ENCODE measurements at regions not wholly inside any gene's neighbourhood (a gene's known extent, or its start where the extent isn't known, plus 50 kb on each side); places are given as distances from the start of the nearest gene placed in this dataset.

DNA sequence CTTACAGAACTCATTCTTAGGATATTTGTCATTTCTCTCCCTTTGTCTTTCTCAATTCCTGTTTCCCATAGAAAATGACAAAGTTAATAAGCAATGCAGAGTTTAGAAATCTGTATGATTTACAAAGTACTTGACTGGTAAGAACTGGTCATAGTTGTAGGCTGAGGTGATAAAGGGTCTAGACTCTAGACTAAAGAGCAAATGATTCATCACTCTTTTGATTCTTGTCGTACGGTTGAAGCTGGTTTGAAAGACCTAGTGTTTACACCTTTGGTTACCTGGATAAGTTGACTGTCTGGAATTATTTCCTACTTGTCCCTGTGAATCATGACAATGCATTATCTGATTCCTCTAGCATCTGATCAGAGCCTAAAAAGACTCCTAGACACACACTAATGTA, 58.9 kb upstream of the TP63 start (continued):
- TF ChIP-seq SMC3 (IDR thresholded peaks at IDR 0.05) = no peak; the same call in 1 of the 3 replicates
- peak; percentile 88 for TF ChIP-seq JUNB (IDR thresholded peaks at IDR 0.05)
- TF ChIP-seq KDM1A (IDR thresholded peaks at IDR 0.05; ENCODE audit: low read depth) = no peak
- TF ChIP-seq, protein P1, sequence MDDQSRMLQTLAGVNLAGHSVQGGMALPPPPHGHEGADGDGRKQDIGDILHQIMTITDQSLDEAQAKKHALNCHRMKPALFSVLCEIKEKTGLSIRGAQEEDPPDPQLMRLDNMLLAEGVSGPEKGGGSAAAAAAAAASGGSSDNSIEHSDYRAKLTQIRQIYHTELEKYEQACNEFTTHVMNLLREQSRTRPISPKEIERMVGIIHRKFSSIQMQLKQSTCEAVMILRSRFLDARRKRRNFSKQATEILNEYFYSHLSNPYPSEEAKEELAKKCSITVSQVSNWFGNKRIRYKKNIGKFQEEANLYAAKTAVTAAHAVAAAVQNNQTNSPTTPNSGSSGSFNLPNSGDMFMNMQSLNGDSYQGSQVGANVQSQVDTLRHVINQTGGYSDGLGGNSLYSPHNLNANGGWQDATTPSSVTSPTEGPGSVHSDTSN (IDR thresholded peaks at IDR 0.05) = no peak
- TF ChIP-seq, protein P2, sequence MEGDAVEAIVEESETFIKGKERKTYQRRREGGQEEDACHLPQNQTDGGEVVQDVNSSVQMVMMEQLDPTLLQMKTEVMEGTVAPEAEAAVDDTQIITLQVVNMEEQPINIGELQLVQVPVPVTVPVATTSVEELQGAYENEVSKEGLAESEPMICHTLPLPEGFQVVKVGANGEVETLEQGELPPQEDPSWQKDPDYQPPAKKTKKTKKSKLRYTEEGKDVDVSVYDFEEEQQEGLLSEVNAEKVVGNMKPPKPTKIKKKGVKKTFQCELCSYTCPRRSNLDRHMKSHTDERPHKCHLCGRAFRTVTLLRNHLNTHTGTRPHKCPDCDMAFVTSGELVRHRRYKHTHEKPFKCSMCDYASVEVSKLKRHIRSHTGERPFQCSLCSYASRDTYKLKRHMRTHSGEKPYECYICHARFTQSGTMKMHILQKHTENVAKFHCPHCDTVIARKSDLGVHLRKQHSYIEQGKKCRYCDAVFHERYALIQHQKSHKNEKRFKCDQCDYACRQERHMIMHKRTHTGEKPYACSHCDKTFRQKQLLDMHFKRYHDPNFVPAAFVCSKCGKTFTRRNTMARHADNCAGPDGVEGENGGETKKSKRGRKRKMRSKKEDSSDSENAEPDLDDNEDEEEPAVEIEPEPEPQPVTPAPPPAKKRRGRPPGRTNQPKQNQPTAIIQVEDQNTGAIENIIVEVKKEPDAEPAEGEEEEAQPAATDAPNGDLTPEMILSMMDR (IDR thresholded peaks at IDR 0.05) = no peak
- TF ChIP-seq EHF (CRISPR knock-in tag; IDR thresholded peaks at IDR 0.05) = no peak
- no peak for TF ChIP-seq CHD2 (IDR thresholded peaks at IDR 0.05; ENCODE audit: low read length, partially characterized antibody)
- no peak; a peak in 2 of 5 replicates for TF ChIP-seq RAD21 (conservative IDR thresholded peaks at IDR 0.05 in 1 of 2, IDR thresholded peaks at IDR 0.05 in 1 of 2)
- TF ChIP-seq, protein P3, sequence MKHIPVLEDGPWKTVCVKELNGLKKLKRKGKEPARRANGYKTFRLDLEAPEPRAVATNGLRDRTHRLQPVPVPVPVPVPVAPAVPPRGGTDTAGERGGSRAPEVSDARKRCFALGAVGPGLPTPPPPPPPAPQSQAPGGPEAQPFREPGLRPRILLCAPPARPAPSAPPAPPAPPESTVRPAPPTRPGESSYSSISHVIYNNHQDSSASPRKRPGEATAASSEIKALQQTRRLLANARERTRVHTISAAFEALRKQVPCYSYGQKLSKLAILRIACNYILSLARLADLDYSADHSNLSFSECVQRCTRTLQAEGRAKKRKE (CRISPR knock-in tag; IDR thresholded peaks at IDR 0.05; ENCODE audit: low read depth) = no peak

DNA sequence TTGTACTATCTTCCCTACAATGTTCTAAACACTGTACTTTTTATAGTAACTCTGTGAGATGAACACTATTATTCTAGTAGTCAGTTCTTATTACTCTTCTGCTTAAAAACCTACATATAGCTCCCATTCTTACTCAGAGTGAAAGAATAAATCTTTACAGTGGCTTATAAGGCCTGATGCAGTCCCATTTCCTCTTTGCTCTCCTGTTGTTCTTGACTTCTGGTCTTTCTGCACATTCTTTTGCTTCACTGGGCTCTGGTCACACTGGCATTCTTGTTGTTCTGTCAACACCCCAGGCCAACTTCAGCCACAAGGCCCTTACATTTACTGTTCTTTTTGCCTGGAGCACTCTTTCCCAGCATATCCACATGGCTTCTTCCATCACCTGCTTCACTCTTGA, 58.2 kb upstream of the TP63 start:
- Histone ChIP-seq H3K9me3 (peaks cover 12% of the 10 kb centered on the region; the same call in 1 of the 3 replicates), H3K27ac (peak overlapping the region; percentile 79 to 81), H3K4me3 (no peak overlapping the region), H3K4me1 (peaks cover 26% of the 10 kb centered on the region), H3K4me2 (peak overlapping the region; percentile 18; the same call in 2 of the 3 replicates)
- CTCF ChIA-PET = no interaction called here
- ATAC-seq = no peak
- TF ChIP-seq HOXB13 (CRISPR knock-in tag; IDR thresholded peaks at IDR 0.05; ENCODE audit: low read depth) (no peak), CHD2 (IDR thresholded peaks at IDR 0.05; ENCODE audit: low read length, partially characterized antibody) (no peak), NFE2L2 (conservative IDR thresholded peaks at IDR 0.05; ENCODE audit: low read length) (no peak), TP53 (CRISPR knock-in tag; IDR thresholded peaks at IDR 0.05) (no peak), MAZ (IDR thresholded peaks at IDR 0.05; ENCODE audit: borderline replicate concordance, low read depth, low read length) (no peak), JUN (IDR thresholded peaks at IDR 0.05) (no peak), POLR2AphosphoS2 (conservative IDR thresholded peaks at IDR 0.05; ENCODE audit: low read length) (no peak), EHMT2 (IDR thresholded peaks at IDR 0.05; ENCODE audit: low read depth) (no peak), MYC (IDR thresholded peaks at IDR 0.05; ENCODE audit: borderline replicate concordance, low read length) (no peak), EHF (CRISPR knock-in tag; IDR thresholded peaks at IDR 0.05) (no peak), KDM5A (IDR thresholded peaks at IDR 0.05) (no peak), RARB (CRISPR knock-in tag; IDR thresholded peaks at IDR 0.05) (no peak), PHF8 (IDR thresholded peaks at IDR 0.05; ENCODE audit: borderline replicate concordance, low read depth) (no peak)
- TF ChIP-seq, protein P4, sequence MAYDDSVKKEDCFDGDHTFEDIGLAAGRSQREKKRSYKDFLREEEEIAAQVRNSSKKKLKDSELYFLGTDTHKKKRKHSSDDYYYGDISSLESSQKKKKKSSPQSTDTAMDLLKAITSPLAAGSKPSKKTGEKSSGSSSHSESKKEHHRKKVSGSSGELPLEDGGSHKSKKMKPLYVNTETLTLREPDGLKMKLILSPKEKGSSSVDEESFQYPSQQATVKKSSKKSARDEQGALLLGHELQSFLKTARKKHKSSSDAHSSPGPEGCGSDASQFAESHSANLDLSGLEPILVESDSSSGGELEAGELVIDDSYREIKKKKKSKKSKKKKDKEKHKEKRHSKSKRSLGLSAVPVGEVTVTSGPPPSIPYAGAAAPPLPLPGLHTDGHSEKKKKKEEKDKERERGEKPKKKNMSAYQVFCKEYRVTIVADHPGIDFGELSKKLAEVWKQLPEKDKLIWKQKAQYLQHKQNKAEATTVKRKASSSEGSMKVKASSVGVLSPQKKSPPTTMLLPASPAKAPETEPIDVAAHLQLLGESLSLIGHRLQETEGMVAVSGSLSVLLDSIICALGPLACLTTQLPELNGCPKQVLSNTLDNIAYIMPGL (CRISPR knock-in tag; IDR thresholded peaks at IDR 0.05; ENCODE audit: borderline replicate concordance) = no peak
- TF ChIP-seq, protein P2 (IDR thresholded peaks at IDR 0.05) = no peak
- TF ChIP-seq, protein P5, sequence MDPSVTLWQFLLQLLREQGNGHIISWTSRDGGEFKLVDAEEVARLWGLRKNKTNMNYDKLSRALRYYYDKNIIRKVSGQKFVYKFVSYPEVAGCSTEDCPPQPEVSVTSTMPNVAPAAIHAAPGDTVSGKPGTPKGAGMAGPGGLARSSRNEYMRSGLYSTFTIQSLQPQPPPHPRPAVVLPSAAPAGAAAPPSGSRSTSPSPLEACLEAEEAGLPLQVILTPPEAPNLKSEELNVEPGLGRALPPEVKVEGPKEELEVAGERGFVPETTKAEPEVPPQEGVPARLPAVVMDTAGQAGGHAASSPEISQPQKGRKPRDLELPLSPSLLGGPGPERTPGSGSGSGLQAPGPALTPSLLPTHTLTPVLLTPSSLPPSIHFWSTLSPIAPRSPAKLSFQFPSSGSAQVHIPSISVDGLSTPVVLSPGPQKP (IDR thresholded peaks at IDR 0.05; ENCODE audit: low read depth, low read length) = no peak
- FAIRE-seq = no peak
- POLR2A ChIA-PET = interaction anchor here (1.2 kb wide), 2 partner anchors 58 to 217 kb away, joined by 4 to 6 read pairs; partner anchors contain the start of gene TP63
- peak in 1 of 2 experiments; percentile 4 for DNase-seq (ENCODE audit: low read depth in 1 of 2, low spot score in 1 of 2)

Data from A549 (cell line).